HG02571 (cell line): ENCODE measurements at regions not wholly inside any gene's neighbourhood (a gene's known extent, or its start where the extent isn't known, plus 50 kb on each side); places are given as distances from the start of the nearest gene placed in this dataset.

ENCODE experiments used
- ATAC-seq: cut with Tn5 transposase; IDR thresholded peaks from one replicate; pipeline ENCODE4 v1.9.1; 2021; ENCODE audit warnings: mild to moderate bottlenecking, moderate library complexity; ENCODE audit not compliant: unreplicated experiment

DNA sequence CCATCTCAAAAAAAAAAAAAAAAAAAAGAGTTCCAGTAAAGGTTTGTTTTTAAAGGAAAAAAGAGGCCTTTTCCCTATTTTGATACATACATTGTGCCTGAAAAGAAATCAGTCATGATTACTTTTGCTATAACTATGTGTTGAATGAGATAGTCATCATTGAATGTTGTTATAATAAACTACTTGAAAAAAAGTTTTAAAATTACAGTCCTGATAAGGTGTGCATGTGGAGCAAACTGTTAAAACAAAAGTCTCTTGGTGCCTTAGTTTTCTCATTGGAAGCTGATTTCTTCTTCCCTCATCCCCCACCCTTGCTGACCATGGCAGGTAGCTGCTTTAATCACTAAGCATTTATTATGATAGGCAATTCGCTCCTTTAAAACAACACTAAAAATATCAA is 172.3 kb upstream of the TBCA start:
- no peak for ATAC-seq

DNA sequence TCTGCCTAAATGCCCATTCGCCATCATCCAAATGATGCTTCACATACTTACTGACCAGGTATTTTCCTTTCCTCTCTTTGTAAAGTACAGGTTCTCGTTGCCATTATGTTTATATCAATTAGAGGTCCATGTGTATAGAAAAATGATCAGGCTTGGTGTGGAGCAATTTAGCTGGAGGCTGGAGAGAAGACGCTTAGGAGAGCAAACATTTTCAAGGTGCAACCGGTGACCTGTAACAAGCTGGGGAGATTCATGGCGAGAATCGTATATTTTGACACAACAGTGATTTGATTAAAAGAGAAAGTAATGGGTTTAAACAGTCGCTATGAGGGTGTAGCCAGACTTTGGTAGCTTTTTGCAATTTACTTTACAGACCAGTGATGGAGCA is 170.9 kb upstream of the TBCA start:
- no peak for ATAC-seq

DNA sequence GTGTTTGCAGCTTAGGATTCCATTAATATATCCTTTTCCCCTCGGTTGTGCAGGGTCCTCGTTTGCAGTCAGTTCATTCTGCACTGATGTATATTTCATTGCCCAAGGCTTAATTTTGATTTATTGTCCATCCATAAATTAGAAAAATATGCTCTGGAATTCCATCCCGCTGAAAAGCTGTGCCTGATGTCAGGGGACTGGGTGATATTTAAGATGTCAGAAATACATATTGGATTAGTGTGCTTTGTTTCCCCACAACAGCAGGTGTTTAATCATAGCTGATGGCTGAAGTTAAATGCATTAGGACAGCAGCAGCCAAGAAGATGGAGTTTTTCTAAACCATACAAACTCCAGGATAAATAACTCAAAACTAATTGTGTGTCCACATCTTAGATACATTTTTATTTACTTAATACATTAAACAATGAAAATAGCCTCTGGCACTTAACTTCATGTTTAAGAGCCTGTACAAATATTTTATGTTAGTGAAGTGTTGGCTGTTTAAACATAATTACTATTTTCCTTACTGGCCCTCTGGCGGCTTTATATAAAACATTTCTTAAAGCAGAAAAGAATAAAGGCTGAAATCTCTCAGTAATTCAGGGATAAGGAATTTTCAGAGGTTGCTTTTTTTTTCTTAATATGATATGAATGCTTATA is 170.4 kb upstream of the TBCA start:
- no peak for ATAC-seq

DNA sequence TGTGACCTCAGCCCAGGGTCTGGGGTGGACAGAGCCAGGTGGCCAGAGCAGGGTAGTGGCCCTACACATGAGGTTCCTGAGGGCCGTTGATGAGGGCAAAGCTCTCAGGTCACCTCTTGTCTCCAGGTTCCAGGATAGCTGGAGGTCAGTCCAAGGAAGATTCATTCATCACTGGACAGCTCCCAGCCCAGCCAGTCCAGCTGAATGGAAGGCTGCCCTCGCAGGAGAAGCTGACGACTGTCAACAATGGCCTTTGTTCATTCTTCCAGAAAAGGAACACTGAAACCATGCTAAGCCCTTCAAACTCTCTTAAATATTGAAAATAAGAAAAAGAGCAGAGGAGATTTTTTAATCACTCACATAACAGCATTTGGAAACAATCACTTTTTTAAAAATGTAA is 169.7 kb upstream of the TBCA start:
- no peak for ATAC-seq

DNA sequence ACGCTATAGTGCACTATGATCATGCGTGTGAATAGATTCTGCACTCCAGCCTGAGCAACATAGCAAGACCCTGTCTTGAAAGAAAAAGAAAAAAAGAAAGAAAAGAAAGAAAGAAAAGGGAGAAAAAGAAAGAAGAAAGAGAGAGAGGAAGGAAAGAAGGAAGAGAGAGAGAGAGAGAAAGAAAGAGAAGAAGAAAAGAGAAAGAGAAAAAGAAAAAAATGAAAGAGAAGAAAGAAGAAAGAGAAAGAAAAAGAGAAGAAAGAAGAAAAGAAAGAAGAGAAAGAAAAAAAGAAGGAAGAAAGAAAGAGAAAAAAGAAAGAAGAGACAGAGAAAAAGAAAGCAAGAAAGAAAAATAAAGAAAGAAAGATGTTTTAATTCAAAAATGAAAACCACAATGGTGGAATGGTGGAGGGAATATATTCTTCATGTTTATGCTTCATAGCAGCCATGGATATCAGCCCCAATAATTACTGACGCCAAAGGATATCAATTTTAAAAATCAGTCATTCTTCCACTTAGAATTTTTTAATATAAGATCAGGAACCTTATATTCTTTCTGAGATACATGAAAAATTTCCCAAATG is 168.7 kb upstream of the TBCA start:
- ATAC-seq, result no peak

DNA sequence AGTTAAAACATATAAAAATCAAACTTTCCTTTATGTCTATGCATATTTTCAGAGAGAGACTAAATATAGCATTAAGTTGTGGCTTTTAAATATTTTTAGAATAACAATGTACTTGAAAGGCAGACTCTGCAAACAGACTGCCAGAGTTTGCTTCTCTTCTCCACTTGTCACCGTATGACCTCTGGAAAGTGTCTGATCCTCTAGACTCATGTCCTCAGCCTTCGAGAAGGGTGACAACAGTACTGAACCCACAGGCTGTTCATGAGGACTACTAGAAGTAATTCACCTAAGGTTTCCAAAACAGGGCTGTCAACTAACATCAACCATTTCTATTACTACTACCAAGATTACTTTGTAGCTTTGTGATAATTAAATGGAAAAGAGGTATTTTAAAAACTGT is 167.7 kb upstream of the TBCA start:
- no peak for ATAC-seq

DNA sequence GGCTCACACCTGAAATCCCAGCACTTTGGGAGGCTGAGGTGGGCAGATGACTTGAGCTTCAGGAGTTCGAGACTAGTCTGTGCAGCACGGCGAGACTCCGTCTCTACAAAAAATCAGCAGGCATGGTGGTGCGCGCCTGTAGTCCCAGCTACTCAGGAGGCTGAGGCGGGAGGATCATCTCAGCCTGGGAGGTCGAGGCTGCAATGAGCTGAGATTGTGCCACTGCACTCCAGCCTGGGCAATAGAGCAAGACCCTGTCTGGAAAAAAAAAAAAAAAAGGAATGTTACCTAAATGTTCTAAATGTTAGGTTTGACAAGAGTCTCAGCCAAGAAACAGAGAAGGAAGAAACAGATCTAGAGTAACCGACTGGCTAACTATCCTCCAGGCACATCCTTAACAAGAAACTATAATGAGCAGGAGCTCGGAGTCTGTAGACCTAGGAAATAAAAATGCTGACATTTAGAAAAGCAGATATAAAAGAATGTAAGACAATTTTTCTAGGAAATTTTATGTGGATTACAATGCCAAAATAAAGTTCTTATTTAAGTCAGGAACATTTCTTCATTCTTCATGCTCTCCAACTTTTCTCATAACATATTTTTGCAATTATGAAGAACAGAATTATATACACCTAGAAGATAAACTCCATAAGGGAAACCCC is 166.6 kb upstream of the TBCA start:
- ATAC-seq, result no peak

DNA sequence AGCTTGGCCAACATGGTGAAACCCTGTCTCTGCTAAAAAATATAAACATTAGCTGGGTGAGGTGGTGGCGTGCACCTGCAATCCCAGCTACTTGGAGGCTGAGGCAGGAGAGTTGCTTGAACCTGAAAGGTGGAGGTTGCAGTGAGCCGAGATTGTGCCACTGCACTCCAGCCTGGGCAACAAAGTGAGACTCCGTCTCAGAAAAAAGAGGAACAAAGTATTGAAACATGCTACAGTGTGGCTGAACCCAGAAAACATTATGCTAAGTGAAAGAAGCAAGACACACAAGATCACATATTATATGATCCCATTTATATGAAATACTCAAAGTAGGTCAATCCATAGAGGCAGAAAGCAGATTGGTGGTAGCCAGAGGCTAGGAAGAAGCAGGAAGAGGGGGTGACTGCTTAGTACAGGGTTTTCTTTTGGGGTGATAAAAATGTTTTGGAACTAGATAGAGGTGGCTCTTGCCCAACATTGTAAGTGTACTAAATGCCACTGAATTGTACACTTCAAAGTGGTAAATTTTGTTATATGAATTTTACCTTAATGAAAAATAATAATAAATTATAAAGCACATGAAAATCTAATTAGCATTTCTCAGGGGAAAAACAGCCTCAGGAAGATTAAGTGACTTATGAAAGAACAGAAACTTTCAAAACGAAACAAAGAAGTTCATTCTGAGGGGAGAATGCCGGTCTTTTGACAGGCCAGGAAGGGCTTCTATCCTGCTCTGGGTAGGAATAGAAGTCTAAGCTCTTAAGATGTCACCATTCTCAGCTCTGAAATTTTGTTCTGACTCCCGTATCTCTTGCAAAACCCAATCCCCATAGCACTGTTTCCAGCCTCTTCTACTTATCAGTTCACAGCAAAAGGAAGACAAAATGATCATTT is 161.1 kb upstream of the TBCA start:
- ATAC-seq, result peak; percentile 86

DNA sequence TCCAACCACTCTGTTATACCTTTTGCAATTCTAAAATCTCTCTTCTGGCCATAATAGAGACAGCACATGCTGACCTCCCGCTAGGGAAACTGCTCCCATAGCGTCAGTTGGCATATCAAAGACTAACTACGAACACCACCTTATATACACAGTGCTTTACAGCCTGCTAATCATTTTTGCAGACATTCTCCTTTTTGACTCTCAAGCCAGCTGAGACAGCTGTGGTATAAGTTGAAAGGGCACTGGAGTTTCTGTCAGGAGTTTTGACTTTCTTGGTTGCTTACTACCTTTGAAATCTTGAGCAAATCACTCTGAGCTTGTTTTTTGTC is 160.2 kb upstream of the TBCA start:
- ATAC-seq, result no peak

DNA sequence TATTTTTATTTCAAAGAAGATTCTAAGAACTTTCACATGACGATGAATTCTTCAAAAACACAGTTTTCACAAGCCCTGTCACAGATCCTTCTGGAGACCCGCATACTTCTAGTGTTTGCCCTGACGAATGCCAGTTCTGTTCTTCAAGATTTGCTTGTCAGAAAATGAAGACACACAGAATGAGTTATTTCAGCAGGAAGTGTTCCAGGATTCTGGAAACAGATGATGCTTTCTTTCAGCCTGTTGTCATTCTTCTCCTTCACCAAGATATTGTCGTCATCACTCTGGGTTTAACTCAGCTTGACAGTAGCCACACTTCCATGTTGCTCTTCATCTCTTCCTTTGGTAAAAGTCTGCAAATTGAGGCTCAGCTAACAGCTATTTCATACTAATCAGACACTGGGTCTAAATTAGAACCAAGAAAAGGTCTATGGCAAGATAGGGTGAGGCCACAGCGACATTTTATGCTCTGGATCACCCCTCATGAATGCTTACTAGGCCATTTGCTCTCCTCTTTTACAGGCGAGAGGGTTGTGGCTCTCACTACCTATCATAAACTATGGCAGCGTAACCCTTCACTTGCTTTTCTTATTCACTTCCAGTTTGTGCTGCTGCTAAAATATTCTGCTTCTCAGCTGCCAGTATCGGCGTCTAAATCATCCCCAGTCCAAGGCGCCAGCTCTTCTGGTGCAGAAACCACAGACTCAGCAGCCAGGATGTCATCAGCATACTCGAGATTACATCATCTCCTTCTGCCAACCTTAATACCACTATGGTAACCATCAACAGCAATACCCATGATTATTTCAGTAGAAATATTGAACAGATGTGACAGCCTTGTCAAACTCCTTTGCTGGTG is 159.6 kb upstream of the TBCA start:
- ATAC-seq, result peak; percentile 65

DNA sequence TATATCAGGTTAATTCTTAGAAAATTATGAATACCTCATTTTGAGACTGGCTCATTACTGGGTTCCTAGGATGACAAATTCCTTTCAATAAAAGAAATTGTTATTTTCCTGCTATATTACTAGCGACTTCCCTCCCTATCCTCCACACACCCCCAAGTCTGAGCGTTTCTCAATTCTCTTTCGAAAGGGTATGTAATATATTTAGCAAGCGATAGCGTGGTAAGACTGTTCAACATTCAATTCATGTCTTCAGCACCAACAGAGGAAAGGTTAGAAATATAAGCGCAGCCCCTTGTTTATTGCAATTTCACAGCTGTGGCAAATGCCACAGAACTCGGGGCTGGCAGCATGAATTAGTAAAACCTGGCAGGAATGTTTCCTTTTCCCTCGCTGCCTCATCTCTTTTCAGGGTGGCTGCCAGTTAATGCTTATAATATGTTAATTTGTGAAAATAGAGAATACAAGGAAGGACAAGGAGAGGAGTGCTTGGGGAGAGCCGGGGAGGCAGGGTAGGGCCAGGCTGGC is 152.7 kb upstream of the TBCA start:
- ATAC-seq, result no peak

DNA sequence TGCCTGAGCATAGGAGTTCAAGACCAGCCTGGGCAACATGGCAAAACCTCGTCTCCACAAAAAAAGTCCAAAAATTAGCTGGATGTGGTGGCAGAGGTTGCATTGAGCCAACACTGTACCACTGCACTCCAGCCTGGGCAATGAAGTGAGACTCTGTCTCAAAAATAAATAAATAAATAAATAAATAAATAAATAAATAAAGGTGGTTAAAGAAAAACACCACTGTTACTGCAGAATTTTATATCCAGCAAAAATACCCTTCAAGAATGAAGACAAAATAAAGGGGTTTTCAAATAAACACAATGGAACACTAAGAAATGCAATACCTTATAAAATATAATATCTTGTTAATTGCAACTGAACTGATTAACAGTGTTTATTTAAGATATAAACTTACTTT is 150.2 kb upstream of the TBCA start:
- no peak for ATAC-seq

DNA sequence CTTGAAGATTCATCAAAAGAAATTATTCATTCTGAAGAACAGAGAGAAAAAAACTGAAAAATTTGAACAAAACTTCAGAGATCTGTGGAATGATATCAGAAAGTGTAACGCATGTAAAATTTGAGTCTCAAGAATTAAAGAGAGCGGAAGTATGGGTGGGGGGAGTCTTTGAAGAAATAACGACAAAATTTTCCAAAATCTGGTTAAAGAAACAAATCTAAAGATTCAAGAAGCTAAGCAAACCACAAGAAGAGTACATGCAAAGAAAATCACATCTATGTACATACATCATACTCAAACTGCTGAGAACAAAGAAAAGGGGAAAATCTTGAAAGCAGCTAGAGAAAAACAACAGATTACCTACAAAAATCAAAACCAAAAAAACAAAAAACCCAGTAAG is 149.4 kb upstream of the TBCA start:
- ATAC-seq, result no peak

DNA sequence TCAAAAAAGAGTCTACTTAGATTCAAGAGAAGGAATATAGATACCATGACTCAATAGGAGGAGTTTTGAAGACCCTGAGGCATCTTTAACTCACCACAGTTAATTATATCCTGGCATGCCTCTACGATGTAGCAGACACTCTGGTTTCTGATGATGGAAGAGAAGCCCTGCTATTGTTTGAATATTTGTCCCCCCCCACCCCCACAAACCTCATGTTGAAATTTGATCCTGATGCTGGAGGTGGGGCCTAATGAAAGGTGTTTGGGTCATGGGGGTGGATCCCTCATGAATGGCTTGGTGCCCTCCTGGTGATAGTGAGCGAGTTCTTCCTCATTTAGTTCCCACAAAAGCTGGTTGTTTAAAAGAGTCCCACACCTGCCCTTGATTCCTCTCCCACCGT is 147.9 kb upstream of the TBCA start:
- no peak for ATAC-seq

DNA sequence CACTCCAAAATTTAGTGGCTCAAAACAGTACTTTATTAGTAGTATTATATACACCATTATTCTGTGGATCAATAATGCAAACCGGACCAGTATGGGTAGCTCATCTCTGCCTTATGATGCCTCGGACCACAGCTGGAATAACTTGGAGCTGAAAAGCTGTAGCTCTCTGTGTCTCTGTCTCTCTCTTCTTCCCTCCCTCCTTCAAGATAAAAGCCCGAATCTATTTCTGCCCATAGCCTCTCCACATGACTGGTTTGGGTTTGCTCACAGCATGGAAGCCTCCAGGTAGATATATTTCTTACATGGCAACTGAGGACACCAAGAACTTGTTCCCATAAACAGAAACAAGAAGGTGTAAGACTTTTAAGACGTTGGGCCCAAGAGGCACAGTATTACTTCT is 147.5 kb upstream of the TBCA start:
- ATAC-seq, result no peak

DNA sequence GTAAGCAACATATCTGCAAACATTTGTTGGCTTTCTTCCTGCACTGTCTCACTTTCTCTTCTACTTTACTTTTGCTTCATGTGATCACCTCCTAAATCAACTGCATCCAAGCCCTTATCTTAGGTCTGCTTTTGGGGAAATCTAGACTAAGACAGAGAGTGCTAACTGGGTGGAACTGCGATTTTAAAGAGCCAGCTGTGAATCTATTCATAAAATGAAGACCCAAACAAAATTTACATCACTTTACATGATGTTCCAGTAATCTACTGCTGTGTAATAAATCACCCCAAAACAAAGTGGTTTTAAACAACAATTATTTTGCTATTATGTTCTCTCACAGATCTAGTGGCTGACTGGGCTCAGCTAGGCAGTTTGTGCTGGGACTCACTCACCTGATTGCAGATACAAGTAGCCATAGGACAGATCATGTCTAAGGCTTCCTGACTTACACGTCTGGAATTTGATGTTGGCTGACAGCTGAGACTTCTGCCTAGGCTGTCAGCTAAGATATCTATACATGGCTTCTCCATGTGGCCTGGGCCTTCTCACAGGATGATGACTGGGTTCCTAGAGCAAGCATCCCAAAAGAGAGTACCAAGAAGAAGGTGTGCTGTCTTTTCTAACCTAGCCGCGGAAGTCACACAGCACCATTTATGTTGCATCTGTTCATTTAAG is 145.1 kb upstream of the TBCA start:
- ATAC-seq, result no peak

DNA sequence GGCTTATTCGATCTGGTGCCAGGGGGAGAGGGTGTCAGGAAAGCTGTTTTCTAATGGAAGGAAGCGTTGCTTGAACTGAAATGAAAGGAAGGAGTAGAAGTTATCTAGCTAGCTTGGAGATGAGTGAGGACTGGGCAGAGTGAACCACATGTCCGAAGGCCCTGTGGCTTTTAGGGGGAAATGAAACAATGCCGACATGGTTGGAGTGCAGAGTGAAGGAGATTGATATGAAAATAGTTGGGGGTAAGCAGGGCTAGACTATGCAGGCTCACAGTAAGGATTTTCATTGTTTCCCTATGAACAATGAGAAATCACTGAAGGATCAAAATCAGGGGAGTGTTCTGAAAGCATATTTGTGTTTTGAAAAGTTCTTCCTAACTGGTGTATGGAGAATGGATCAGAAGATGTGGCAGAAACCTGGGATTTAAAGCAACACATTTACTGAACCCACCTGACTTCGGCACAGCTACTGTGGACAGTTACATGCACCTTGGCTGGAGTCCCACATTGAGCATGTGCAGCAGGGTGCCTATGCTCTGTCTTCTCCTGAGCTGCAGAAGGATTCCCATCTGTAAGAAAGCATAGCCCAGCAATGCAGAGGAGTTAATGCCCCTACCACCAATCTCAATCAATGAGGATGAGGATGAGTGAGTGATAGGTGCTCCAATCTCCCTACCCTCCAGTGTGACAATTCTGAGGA is 144.4 kb upstream of the TBCA start:
- no peak for ATAC-seq

DNA sequence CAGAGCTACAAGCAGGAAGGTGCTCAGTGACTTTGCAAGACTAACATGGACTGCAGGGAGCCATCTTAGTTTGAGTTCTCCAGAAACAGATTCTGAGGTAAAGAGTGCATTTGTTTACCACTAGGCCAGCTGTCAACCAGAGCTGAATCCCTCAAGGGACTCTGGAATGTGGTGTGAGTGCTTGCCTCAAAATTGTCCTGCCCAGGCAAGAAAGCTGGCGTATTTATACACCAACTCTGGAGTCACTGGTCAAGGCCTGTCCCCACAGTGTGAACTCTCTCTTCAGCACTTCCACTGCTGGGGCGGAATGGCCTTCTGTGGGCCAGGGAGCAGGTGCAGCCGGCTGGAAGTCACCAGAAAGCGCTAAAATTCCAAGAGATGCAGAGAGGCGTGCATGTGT is 139.2 kb upstream of the TBCA start:
- no peak for ATAC-seq

DNA sequence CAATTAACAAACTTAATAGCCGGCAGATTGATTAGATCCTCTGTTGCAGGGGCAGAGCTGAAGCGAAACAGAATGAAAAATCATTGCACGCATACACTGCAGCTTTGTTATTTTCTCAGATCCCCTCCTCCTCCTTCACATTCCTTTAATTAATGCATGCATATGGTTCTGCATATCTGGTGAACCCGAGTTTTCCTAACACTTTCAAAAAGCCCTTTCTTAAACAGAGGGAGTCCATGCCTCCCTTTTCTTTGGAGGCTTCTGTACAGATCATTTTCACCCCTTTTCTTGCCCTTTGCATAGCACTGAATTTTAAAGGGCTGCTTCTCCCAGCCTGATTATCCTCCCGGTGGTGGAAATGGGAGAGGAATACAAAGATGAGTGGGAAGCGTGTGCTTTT is 136.6 kb upstream of the TBCA start:
- no peak for ATAC-seq
